MCF 10A (cell line): ENCODE measurements at regions not wholly inside any gene's neighbourhood (a gene's known extent, or its start where the extent isn't known, plus 50 kb on each side); places are given as distances from the start of the nearest gene placed in this dataset.

Source experiments
- BruUV-seq: library from RNA; stranded (reverse); fragments of 400-500 nt; replicated peaks from 2 replicates; lab custom pipeline; 2021; lab: Mats Ljungman, UMichigan
- CTCF ChIA-PET: fragments of 300-600 bp; sonication (Branson Sonifier 250); formaldehyde crosslinking; extraction: SDS; loops from one replicate; lab custom pipeline; 2021; ENCODE audit warnings: antibody characterized with exemption, inconsistent platforms; lab: Yijun Ruan, JAX
- POLR2A ChIA-PET: fragments of 300-600, 350-650 bp; sonication (Branson Sonifier 250); formaldehyde crosslinking; extraction: SDS; loops from one replicate; lab custom pipeline; 2020; ENCODE audit warnings: antibody characterized with exemption, inconsistent platforms; lab: Yijun Ruan, JAX
- DNase-seq: peaks from one replicate; pipeline ENCODE4 v3.0.0-alpha.2; 2018; ENCODE audit not compliant: unreplicated experiment
- H3K27ac Mint-ChIP-seq: one replicate; pipeline ENCODE4 v1.8.0; 2022; ENCODE audit warnings: mild to moderate bottlenecking, low read depth, mixed read lengths; ENCODE audit not compliant: unreplicated experiment
- H3K27me3 Mint-ChIP-seq: one replicate; pipeline ENCODE4 v1.8.0; 2022; ENCODE audit warnings: mixed read lengths; ENCODE audit not compliant: insufficient read depth, unreplicated experiment
- H3K36me3 Mint-ChIP-seq: one replicate; pipeline ENCODE4 v1.8.0; 2022; ENCODE audit warnings: mild to moderate bottlenecking, moderate library complexity, mixed read lengths; ENCODE audit not compliant: insufficient read depth, unreplicated experiment
- H3K4me1 Mint-ChIP-seq: one replicate; pipeline ENCODE4 v1.8.0; 2022; ENCODE audit warnings: mixed read lengths; ENCODE audit not compliant: insufficient read depth, unreplicated experiment
- H3K4me3 Mint-ChIP-seq: one replicate; pipeline ENCODE4 v1.8.0; 2022; ENCODE audit warnings: mild to moderate bottlenecking, moderate library complexity, mixed read lengths; ENCODE audit not compliant: unreplicated experiment
- H3K9me3 Mint-ChIP-seq: one replicate; pipeline ENCODE4 v1.8.0; 2022; ENCODE audit warnings: mixed read lengths; ENCODE audit not compliant: unreplicated experiment
- CTCF ChIP-seq: fragments of 200-600 bp; IDR thresholded peaks from one replicate; pipeline ENCODE4 v1.8.0; 2022; ENCODE audit warnings: antibody characterized with exemption, mild to moderate bottlenecking; ENCODE audit not compliant: unreplicated experiment
- intact Hi-C: fragments of 100-400 bp; cut with micrococcal nuclease; formaldehyde crosslinking; loops from 2 replicates; pipeline ENCODE4 v1.14.1; 2022

GRCh38 chrX:39542316-39542715, 555.4 kb downstream of the BCOR start:
- H3K36me3 Mint-ChIP-seq: no peaks in the 10 kb centered on the region
- no peak for DNase-seq
- peaks cover 71% of the 10 kb centered on the region for H3K27me3 Mint-ChIP-seq
- no peaks in the 10 kb centered on the region for H3K4me1 Mint-ChIP-seq
- intact Hi-C loops: no loop called here
- peaks cover 16% of the 10 kb centered on the region for H3K9me3 Mint-ChIP-seq
- no peak overlapping the region for H3K4me3 Mint-ChIP-seq
- CTCF ChIA-PET: no interaction called here
- POLR2A ChIA-PET: no interaction called here
- BruUV-seq: no TSS peak
- no peak overlapping the region for H3K27ac Mint-ChIP-seq
- no peak for TF ChIP-seq CTCF

- Mint-ChIP-seq H3K27me3 (peaks cover 57% of the 10 kb centered on the region), H3K36me3 (no peaks in the 10 kb centered on the region), H3K27ac (no peak overlapping the region), H3K9me3 (peaks cover 10% of the 10 kb centered on the region), H3K4me1 (no peaks in the 10 kb centered on the region), H3K4me3 (no peak overlapping the region)
- no TSS peak for BruUV-seq
- intact Hi-C loops: no loop called here
- DNase-seq: no peak
- TF ChIP-seq CTCF: no peak
- POLR2A ChIA-PET: no interaction called here
- CTCF ChIA-PET: no interaction called here
These were observed 546.9 kb downstream of the BCOR start for GRCh38 chrX:39550795-39551361.

- no peaks in the 10 kb centered on the region for H3K4me1 Mint-ChIP-seq
- DNase-seq: no peak
- H3K9me3 Mint-ChIP-seq: peaks cover 10% of the 10 kb centered on the region
- H3K27me3 Mint-ChIP-seq: peaks cover 59% of the 10 kb centered on the region
- intact Hi-C loops: no loop called here
- BruUV-seq: no TSS peak
- ChIA-PET POLR2A (no interaction called here), CTCF (interaction anchor here (1.0 kb wide), 1 partner anchor 19 kb away, joined by 3 read pairs; no protein-coding TSS in a partner anchor)
- TF ChIP-seq CTCF: no peak
- no peaks in the 10 kb centered on the region for H3K36me3 Mint-ChIP-seq
- H3K4me3 Mint-ChIP-seq: no peak overlapping the region
- H3K27ac Mint-ChIP-seq: no peak overlapping the region
These were observed 546.0 kb downstream of the BCOR start for GRCh38 chrX:39551762-39552161.

- Mint-ChIP-seq H3K9me3 (peaks cover 10% of the 10 kb centered on the region), H3K27ac (no peak overlapping the region), H3K4me1 (peaks cover 9% of the 10 kb centered on the region), H3K36me3 (no peaks in the 10 kb centered on the region), H3K27me3 (peaks cover 86% of the 10 kb centered on the region), H3K4me3 (no peak overlapping the region)
- intact Hi-C loops: no loop called here
- ChIA-PET CTCF (no interaction called here), POLR2A (no interaction called here)
- DNase-seq: no peak
- TF ChIP-seq CTCF: no peak
- BruUV-seq: no TSS peak
These were observed 542.3 kb downstream of the BCOR start for GRCh38 chrX:39555431-39555830.
